ENCODE measurements at regions not wholly inside any gene's neighbourhood (a gene's known extent, or its start where the extent isn't known, plus 50 kb on each side); places are given as distances from the start of the nearest gene placed in this dataset.

DNA sequence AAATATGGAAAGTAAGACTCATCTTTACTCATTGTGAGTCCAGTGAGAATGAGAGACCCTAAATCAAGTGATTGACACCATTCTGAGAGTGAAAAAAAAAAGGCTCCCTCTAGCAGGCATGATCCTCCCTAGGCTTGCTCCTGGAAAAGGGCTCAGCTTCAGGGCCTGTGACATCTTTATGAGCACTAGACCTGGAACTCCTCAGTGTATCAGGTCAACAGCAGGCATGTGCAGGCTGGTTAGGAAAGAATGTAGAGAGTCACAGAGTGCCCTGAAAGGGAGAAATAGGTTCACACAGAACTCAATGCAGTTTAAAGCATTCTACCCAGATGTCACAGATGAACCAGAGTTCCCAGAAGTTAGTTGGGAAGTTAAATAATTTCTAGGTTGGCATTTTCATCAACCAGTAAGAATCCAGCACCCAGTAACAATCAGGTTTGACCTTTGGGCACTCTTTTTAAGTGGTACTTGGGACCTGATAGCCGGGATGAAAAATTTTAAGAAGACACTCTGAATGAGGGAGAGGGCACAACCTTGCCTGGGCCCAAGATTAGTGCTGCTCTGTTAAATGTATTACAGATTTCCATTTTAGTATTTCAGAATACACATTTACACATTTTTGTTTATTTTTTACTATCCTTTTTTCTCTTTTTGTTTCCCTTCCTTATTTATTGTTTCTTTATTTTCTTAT is 828.8 kb downstream of the C12orf50 start:
- Histone ChIP-seq H3F3A (ENCODE audit: insufficient read depth, low read length, poor library complexity, severe bottlenecking) (no peaks in the 10 kb centered on the region), H3K4me3 (ENCODE audit: low read length) (no peak overlapping the region), H3K27me3 (ENCODE audit: insufficient read depth, low read depth, low read length) (no peaks in the 10 kb centered on the region), H3K9me2 (ENCODE audit: insufficient read depth, low read length) (no peaks in the 10 kb centered on the region), H2AFZ (ENCODE audit: low read depth, low read length) (no peak overlapping the region), H3K79me2 (replicated peaks; ENCODE audit: insufficient read depth, low read length) (no peaks in the 10 kb centered on the region), H3K36me3 (ENCODE audit: insufficient read depth, low read length) (no peaks in the 10 kb centered on the region), H3K4me2 (ENCODE audit: low read length) (no peak overlapping the region), H3K9ac (ENCODE audit: low read length) (no peak overlapping the region), H3K27ac (ENCODE audit: low read length) (peak overlapping the region; percentile 4), H4K20me1 (ENCODE audit: insufficient read depth) (no peaks in the 10 kb centered on the region), H3K9me3 (ENCODE audit: low read length) (no peaks in the 10 kb centered on the region)
- TF ChIP-seq TAF1 (IDR thresholded peaks at IDR 0.05; ENCODE audit: low read depth) (no peak), RAD21 (conservative IDR thresholded peaks at IDR 0.05) (no peak)

DNA sequence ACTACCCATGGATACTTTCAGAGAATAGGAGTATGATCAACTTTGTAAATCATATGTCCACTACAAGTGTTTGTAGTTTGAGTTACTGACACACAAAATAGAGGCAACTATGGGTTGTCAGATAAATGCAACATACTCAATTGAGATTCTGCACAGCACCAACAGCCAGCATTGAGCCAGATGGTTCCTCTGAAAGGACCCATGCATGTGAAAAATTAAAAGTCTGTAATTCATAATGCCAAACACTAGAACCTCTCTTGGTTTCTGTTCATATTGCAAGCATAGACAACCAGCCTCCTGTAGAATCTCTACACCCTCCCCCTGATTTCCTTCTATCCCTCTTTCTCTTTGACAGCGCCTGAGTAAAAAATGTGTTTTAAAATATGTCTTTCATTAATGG is 831.0 kb downstream of the C12orf50 start:
- no peak for TF ChIP-seq EP300 (conservative IDR thresholded peaks at IDR 0.05; ENCODE audit: poor library complexity, severe bottlenecking)
- TF ChIP-seq, protein P1, sequence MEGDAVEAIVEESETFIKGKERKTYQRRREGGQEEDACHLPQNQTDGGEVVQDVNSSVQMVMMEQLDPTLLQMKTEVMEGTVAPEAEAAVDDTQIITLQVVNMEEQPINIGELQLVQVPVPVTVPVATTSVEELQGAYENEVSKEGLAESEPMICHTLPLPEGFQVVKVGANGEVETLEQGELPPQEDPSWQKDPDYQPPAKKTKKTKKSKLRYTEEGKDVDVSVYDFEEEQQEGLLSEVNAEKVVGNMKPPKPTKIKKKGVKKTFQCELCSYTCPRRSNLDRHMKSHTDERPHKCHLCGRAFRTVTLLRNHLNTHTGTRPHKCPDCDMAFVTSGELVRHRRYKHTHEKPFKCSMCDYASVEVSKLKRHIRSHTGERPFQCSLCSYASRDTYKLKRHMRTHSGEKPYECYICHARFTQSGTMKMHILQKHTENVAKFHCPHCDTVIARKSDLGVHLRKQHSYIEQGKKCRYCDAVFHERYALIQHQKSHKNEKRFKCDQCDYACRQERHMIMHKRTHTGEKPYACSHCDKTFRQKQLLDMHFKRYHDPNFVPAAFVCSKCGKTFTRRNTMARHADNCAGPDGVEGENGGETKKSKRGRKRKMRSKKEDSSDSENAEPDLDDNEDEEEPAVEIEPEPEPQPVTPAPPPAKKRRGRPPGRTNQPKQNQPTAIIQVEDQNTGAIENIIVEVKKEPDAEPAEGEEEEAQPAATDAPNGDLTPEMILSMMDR (IDR thresholded peaks at IDR 0.05; ENCODE audit: poor library complexity, severe bottlenecking): no peak
- TF ChIP-seq EZH2 (IDR thresholded peaks at IDR 0.05; ENCODE audit: borderline replicate concordance, insufficient read depth, low read length, poor library complexity, severe bottlenecking): no peak
- no peak for TF ChIP-seq SMC3 (conservative IDR thresholded peaks at IDR 0.05; ENCODE audit: poor library complexity)
- TF ChIP-seq POLR2AphosphoS5 (IDR thresholded peaks at IDR 0.05): no peak
- no peak for TF ChIP-seq MXI1 (conservative IDR thresholded peaks at IDR 0.05; ENCODE audit: poor library complexity, severe bottlenecking)
- TF ChIP-seq, protein P2, sequence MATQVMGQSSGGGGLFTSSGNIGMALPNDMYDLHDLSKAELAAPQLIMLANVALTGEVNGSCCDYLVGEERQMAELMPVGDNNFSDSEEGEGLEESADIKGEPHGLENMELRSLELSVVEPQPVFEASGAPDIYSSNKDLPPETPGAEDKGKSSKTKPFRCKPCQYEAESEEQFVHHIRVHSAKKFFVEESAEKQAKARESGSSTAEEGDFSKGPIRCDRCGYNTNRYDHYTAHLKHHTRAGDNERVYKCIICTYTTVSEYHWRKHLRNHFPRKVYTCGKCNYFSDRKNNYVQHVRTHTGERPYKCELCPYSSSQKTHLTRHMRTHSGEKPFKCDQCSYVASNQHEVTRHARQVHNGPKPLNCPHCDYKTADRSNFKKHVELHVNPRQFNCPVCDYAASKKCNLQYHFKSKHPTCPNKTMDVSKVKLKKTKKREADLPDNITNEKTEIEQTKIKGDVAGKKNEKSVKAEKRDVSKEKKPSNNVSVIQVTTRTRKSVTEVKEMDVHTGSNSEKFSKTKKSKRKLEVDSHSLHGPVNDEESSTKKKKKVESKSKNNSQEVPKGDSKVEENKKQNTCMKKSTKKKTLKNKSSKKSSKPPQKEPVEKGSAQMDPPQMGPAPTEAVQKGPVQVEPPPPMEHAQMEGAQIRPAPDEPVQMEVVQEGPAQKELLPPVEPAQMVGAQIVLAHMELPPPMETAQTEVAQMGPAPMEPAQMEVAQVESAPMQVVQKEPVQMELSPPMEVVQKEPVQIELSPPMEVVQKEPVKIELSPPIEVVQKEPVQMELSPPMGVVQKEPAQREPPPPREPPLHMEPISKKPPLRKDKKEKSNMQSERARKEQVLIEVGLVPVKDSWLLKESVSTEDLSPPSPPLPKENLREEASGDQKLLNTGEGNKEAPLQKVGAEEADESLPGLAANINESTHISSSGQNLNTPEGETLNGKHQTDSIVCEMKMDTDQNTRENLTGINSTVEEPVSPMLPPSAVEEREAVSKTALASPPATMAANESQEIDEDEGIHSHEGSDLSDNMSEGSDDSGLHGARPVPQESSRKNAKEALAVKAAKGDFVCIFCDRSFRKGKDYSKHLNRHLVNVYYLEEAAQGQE (IDR thresholded peaks at IDR 0.05; ENCODE audit: borderline replicate concordance): no peak
- TF ChIP-seq TAF1 (IDR thresholded peaks at IDR 0.05; ENCODE audit: low read depth): no peak
- no peak for TF ChIP-seq RAD21 (conservative IDR thresholded peaks at IDR 0.05)
- H3K79me2 ChIP-seq (replicated peaks; ENCODE audit: insufficient read depth, low read length): no peaks in the 10 kb centered on the region
- no peak overlapping the region for H3K27ac ChIP-seq (ENCODE audit: low read length)
- H4K20me1 ChIP-seq (ENCODE audit: insufficient read depth): no peaks in the 10 kb centered on the region
- no peak overlapping the region for H3K9ac ChIP-seq (ENCODE audit: low read length)
- H2AFZ ChIP-seq (ENCODE audit: low read depth, low read length): no peak overlapping the region
- H3K4me2 ChIP-seq (ENCODE audit: low read length): no peak overlapping the region
- H3K27me3 ChIP-seq (ENCODE audit: insufficient read depth, low read depth, low read length): no peaks in the 10 kb centered on the region
- no peaks in the 10 kb centered on the region for H3K9me3 ChIP-seq (ENCODE audit: low read length)
- no peaks in the 10 kb centered on the region for H3K36me3 ChIP-seq (ENCODE audit: insufficient read depth, low read length)
- H3K4me3 ChIP-seq (ENCODE audit: low read length): no peak overlapping the region
- H3K9me2 ChIP-seq (ENCODE audit: insufficient read depth, low read length): no peaks in the 10 kb centered on the region
- H3F3A ChIP-seq (ENCODE audit: insufficient read depth, low read length, poor library complexity, severe bottlenecking): no peaks in the 10 kb centered on the region

Data from neural cell (in vitro differentiated cells).